Tongue (tissue), 1 donor: ENCODE measurements at regions not wholly inside any gene's neighbourhood (a gene's known extent, or its start where the extent isn't known, plus 50 kb on each side); places are given as distances from the start of the nearest gene placed in this dataset.
"Not testable (repeated sequence)": the region's sequence is repeated elsewhere in the genome, so short reads cannot be mapped to it uniquely, and the experiment has no call there.

Experiments used
- DNase-seq: peaks from one replicate; pipeline ENCODE4 v3.0.0-alpha.2; 2015

DNA sequence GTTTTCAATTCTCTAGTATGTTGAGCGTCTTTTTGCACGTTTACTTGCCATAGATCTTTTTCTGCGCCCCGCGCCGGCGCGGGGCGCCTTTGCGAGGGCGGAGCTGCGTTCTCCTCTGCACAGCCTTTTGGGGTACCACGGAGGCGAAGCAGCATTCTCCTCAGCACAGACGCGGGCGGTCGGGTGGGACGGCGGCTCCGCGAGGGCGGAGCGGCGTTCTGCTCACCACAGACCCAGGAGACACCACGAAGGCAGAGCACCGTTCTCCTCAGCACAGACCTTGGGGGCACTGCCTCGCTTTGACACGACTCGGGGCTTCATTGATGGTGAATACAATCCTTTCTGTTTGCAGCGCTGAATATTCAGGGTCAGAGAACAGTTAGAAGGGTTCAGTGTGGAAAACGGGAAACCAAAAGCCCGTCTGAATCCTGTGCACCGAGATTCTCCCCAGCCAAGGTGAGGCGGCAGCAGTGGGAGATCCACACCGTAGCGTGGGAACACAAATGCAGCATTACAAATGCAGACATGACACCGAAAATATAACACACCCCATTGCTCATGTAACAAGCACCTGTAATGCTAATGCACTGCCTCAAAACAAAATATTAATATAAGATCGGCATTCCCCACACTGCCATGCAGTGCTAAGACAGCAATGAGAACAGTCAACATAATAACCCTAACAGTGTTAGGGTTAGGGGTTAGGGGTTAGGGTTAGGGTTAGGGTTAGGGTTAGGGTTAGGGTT, 190.7 kb upstream of the VIPR2 start:
- peak; percentile 6 for DNase-seq

- not testable (repeated sequence) for DNase-seq
These were observed 188.3 kb upstream of the VIPR2 start for GRCh38 chr7:159332854-159333479.

- no peak for DNase-seq
These were observed 186.8 kb upstream of the VIPR2 start for GRCh38 chr7:159331462-159331861.

DNA sequence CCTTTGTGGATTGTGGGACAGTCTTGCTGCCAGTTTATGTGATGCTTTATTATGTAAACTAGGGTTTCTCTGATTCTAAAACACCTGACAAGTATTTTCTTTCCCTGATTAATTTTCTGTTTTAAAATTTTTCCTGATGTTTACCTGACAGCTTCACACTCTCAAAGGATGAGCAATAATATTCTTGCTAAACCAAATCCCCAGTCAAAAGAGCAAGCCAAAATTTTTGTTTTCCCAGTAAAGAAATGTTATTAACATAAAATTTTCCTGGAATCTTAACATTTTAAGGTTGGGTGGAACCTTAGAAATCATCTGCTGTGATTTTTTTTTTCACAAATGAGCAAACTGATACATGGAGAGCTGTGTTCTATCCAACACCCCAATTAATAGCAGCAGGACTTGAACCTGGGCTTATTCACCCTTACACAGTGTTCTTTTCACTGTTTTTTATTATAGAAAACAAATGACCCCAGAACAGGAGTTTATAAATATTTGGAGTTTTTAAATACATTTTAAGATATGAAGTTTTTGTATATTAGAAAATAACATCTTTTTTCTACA, 185.2 kb upstream of the VIPR2 start:
- DNase-seq = no peak

DNA sequence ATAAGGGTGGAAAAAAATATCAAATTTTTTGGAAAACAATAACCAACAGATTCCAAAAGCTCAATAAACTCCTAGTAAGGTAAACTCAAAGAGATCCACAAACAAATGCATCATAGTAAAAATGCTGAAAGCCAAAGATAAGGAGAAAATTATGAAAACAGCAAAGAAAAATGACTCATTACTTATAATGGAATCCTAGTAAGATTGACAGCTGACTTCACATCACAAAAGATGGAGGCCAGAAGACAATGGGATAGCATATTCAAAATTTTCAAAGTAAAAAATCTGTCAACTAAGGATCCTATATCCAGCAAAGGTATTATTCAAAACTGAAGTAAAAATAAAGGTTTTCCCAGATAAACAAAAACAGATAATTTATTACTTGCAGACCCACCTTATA, 183.4 kb upstream of the VIPR2 start:
- DNase-seq = no peak

- no peak for DNase-seq
These were observed 178.7 kb upstream of the VIPR2 start for GRCh38 chr7:159323359-159323758.

- DNase-seq = no peak
These were observed 176.6 kb upstream of the VIPR2 start for GRCh38 chr7:159321278-159321677.

DNA sequence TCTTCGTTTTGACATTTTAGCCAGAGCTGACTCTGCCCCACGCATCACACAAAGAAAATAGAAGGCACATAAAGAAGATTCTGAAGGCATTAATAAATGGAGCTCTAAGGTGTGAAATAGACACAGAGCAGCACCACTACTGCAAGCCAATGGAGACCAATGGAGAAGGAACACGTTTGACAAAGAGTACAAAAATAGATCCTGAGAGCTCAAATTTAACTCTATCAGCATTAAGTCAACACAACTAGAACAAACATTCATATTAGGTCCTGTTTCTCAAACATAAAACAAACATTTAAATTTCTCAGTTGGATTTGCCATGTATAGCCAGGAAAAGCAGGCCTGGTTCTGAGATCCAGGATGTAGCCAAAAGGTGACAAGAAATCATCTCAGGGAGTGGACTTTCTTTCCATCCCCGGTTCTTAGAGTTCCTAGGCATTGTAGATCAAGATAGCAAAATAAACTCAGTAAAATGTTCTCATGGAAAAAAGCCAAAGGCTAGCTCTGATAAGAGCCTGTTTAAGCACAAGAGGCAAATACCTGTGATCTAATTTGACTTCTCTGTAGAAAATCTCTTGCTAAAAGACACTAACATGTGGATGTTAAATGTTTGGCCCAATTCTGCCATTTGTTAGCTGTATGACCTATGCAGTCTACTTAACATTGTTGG, 174.2 kb upstream of the VIPR2 start:
- no peak for DNase-seq

GRCh38 chr7:159317294-159317693, 172.6 kb upstream of the VIPR2 start:
- DNase-seq = no peak

DNA sequence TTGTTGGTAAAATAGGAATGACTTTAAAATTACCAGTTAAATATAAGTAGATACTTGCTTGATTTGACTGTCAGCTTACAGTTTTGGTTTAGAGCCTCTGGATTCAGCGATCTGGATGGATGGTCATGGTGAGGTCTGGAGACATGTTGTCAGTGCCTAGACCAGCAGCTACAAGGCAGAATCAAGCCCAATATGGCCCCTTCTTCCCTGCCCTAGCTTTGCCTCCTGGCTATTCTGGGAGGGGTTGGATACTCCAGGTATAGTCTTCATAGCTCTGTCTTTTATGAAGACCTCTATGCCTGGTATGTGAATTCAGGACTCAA, 166.5 kb upstream of the VIPR2 start:
- DNase-seq = no peak

GRCh38 chr7:159310457-159311171, 165.9 kb upstream of the VIPR2 start:
- DNase-seq = no peak

- DNase-seq = not testable (repeated sequence)
These were observed 164.5 kb upstream of the VIPR2 start for GRCh38 chr7:159309214-159309613.

- no peak for DNase-seq
These were observed 161.3 kb upstream of the VIPR2 start for GRCh38 chr7:159306012-159306411.

DNA sequence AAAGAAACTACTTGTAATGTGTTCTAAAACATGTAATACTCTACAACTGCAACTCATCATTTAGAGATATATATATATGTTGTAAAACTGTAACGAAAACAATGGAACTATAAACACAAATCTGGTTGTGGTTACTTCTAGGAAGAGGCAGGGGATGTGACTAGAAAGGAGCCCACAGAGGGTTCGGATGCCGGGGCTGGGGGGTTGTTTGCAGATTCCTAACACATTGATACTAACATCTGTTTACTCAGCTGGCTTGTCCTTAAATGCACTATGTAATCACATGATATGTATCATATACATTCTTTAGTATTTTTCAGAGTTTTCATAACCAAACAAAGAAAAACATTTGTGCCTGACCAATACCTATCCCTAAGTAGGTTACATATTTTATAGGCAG, 160.5 kb upstream of the VIPR2 start:
- DNase-seq = not testable (repeated sequence)

- not testable (repeated sequence) for DNase-seq
These were observed 158.8 kb upstream of the VIPR2 start for GRCh38 chr7:159303510-159303909.

DNA sequence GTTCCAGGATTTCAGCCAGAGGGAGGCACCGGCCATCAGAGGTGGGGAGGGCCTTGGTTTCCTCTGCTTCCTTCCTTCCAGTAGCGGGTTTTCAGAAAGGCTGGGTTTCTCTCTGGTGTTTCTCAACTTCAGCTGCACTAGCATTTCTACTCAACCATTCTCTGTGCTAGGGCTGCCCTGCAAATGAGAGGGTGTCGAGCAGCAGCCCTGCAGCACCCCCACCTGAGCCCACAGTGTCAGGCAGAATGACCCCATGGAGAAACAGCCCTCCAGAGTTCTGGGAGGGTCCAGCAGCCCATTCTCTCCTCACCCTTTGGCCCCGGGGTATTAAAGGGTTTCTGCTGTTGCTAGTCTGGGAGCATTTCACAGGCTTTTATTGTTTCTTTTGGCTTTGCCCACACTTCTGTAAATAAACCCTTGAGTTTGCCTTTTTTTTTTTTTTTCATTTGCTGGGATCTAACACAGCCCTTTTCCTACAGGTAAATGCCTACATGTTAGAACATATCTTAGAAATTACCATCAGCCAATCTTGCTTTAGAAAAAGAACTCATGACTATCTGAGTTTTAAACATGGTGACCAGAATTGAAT, 151.5 kb upstream of the VIPR2 start:
- no peak for DNase-seq

- not testable (repeated sequence) for DNase-seq
These were observed 141.8 kb upstream of the VIPR2 start for GRCh38 chr7:159286487-159286886.

DNA sequence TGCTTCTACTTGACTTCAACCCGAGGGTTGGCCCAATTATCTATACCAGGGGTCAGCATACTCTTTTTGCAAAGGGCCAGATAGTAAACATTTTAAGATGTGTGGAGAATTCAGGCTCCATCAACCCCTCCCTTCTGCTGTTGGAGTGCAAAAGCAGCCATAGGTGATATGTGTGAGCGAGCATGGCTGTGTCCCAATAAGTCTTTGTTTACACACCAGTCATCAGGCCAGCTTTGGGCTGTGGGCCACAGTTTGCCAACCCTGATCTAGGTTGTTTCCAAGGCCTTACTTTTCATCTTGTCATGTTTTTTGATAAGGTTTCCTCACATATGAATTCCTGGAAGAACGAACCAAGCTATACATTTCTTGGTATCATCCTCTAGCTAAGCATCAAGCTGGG, 136.9 kb upstream of the VIPR2 start:
- no peak for DNase-seq

DNA sequence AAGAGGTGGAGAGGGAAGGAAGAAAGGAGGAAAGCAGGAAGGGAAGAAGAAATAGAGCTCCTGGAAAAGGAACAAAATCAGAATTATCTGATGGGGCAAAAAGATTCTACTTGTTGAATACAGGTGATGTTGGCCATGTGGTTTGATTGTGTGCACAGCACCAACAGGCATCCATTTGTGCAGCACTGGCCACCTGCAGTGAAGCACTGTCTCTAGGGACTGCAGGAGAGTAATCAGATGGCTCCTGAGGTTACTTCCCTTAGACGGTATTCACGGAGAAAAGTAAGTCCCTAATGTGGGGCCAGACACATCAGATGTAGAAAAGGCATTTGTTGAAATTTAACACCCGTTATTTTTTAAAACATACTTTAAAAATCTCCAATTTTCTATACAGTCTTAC, 135.3 kb upstream of the VIPR2 start:
- no peak for DNase-seq

DNA sequence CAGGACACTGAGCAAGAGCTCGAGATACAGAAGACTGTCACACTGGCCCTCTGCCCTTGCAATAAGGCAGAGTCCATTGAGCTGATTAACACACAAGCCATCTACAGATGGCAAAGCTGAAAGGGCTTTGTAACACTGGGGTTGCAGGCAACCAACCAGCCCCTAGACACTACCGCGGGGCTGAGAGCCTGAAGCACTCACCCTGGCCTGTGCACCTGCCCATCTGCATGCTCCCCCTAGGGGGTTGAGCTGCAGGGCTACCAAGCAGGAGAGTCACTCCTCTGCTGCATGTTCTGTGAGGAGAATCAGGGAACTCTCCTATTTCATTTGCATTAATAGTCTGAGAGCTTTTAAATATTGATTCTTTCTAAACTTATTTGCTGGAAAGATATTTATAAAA, 128.1 kb upstream of the VIPR2 start:
- DNase-seq = no peak

GRCh38 chr7:159271781-159272180, 127.1 kb upstream of the VIPR2 start:
- no peak for DNase-seq

DNA sequence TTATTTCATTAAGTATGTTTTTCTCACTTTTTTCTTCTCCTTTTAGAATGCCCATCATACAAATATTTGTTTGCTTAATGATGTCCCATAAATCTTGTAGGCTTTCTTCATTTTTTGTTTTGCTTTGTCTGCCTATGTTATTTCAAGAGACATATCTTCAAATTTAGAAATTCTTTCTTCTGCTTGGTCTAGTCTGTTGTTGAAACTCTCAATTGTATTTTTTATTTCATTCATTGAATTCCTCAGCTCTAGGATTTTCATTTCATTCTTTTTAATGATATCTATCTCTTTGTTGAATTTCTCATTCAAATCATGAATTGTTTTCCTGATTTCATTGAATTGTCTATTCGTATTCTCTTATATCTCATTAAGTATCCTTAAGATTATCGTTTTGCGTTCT, 125.1 kb upstream of the VIPR2 start:
- DNase-seq = no peak
